Panc1 (cell line): ENCODE measurements at regions not wholly inside any gene's neighbourhood (a gene's known extent, or its start where the extent isn't known, plus 50 kb on each side); places are given as distances from the start of the nearest gene placed in this dataset.

ENCODE experiments used
- POLR2AphosphoS5 ChIP-seq: IDR thresholded peaks from 2 replicates; pipeline ENCODE4 v1.6.1; 2012; ENCODE audit warnings: mild to moderate bottlenecking, low read depth, low read length, moderate library complexity
- REST ChIP-seq, 2 experiments: IDR thresholded peaks; 2 replicates each; pipeline ENCODE4 v1.6.1; 2011 to 2012; ENCODE audit warnings: low read depth in 2 of 2, control low read depth in 1 of 2, low read length in 1 of 2, mild to moderate bottlenecking in 1 of 2, moderate library complexity in 1 of 2; ENCODE audit not compliant: insufficient read depth in 1 of 2
- TF ChIP-seq, protein P1 (sequence below): fragments of 450-650 bp; IDR thresholded peaks from 2 replicates; pipeline ENCODE4 v1.5.1; 2017; ENCODE audit warnings: mild to moderate bottlenecking

GRCh38 chr22:34122042-34122441, 201.8 kb upstream of the LARGE1 start:
- TF ChIP-seq, protein P1, sequence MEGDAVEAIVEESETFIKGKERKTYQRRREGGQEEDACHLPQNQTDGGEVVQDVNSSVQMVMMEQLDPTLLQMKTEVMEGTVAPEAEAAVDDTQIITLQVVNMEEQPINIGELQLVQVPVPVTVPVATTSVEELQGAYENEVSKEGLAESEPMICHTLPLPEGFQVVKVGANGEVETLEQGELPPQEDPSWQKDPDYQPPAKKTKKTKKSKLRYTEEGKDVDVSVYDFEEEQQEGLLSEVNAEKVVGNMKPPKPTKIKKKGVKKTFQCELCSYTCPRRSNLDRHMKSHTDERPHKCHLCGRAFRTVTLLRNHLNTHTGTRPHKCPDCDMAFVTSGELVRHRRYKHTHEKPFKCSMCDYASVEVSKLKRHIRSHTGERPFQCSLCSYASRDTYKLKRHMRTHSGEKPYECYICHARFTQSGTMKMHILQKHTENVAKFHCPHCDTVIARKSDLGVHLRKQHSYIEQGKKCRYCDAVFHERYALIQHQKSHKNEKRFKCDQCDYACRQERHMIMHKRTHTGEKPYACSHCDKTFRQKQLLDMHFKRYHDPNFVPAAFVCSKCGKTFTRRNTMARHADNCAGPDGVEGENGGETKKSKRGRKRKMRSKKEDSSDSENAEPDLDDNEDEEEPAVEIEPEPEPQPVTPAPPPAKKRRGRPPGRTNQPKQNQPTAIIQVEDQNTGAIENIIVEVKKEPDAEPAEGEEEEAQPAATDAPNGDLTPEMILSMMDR, result no peak
- TF ChIP-seq POLR2AphosphoS5, result no peak
- TF ChIP-seq REST (IDR thresholded peaks at IDR 0.05; ENCODE audit: insufficient read depth in 1 of 2, low read depth in 2 of 2, low read length in 1 of 2), result no peak
